PC-9 (cell line): ENCODE measurements at regions not wholly inside any gene's neighbourhood (a gene's known extent, or its start where the extent isn't known, plus 50 kb on each side); places are given as distances from the start of the nearest gene placed in this dataset.

ENCODE experiments used
- CTCF ChIP-seq: fragments of 200-600 bp; sonication (generic); conservative IDR thresholded peaks from 2 replicates; pipeline ENCODE4 v1.6.1; 2017; ENCODE audit warnings: mixed run types, antibody characterized with exemption, mild to moderate bottlenecking, moderate library complexity
- EZH2 ChIP-seq: fragments of 200-600 bp; sonication (generic); IDR thresholded peaks from 2 replicates; pipeline ENCODE4 v1.8.0; 2017; ENCODE audit warnings: antibody characterized with exemption, low read depth

- TF ChIP-seq CTCF (no peak), EZH2 (no peak)
These were observed 78.3 kb downstream of the DYRK2 start for GRCh38 chr12:67726868-67727267.
